Stomach (tissue), 8 donors: ENCODE measurements at regions not wholly inside any gene's neighbourhood (a gene's known extent, or its start where the extent isn't known, plus 50 kb on each side); places are given as distances from the start of the nearest gene placed in this dataset.

Source experiments
- DNase-seq, 2 donors: peaks; one replicate each; pipeline versions ENCODE4 v3.0.0 to v3.0.0-alpha.2; 2013 to 2019
- H3K27ac ChIP-seq, 5 donors: fragments of 200-600 bp in 4 of 5; sonication (generic) in 4 of 5; one replicate each; pipeline ENCODE4 v1.5.1; 2013 to 2019; ENCODE audit warnings: mild to moderate bottlenecking in 1 of 5, moderate library complexity in 1 of 5
- H3K27me3 ChIP-seq, 3 donors: fragments of 200-600 bp; sonication (generic); one replicate each; pipeline ENCODE4 v1.5.1; 2017 to 2019; ENCODE audit warnings: mixed run types in 1 of 3
- H3K36me3 ChIP-seq, 4 donors: fragments of 200-600 bp; sonication (generic); 1 replicate in 3 of 4; 2 replicates in 1 of 4; pipeline ENCODE4 v1.5.1; 2016 to 2019
- H3K4me1 ChIP-seq, 4 donors: fragments of 200-600 bp; sonication (generic); one replicate each; pipeline ENCODE4 v1.5.1; 2016 to 2019
- H3K4me3 ChIP-seq, 4 donors: fragments of 200-600 bp; sonication (generic) in 3 of 4; one replicate each; pipeline ENCODE4 v1.5.1; 2016 to 2019; ENCODE audit warnings: mild to moderate bottlenecking in 1 of 4
- H3K9me3 ChIP-seq, 4 donors: fragments of 200-600 bp; sonication (generic); one replicate each; pipeline ENCODE4 v1.5.1; 2016 to 2019
- EP300 ChIP-seq: sonication (generic); formaldehyde crosslinking; IDR thresholded peaks from one replicate; pipeline ENCODE4 v1.6.1; 2017; ENCODE audit warnings: antibody characterized with exemption
- POLR2A ChIP-seq, 4 donors: fragments of 450-650 bp; IDR thresholded peaks; one replicate each; pipeline ENCODE4 v1.6.1; 2016; ENCODE audit warnings: antibody characterized with exemption in 4 of 4, control low read depth in 2 of 4, mild to moderate bottlenecking in 1 of 4, moderate library complexity in 1 of 4
- POLR2AphosphoS5 ChIP-seq, 3 donors: sonication (generic); formaldehyde crosslinking; IDR thresholded peaks; one replicate each; pipeline ENCODE4 v1.6.1; 2016; ENCODE audit warnings: antibody characterized with exemption in 3 of 3
- WGBS, 5 donors: extraction: QIAGEN DNeasy Blood & Tissue Kit in 3 of 5; methylation state at CpG; one replicate each; pipeline versions ENCODE4 v1.1.5 to v1.1.7; 2013 to 2018; 5-methylcytosine and 5-hydroxymethylcytosine counted together
- intact Hi-C: fragments of 100-400 bp; cut with DNase I; formaldehyde crosslinking; loops from one replicate; pipeline ENCODE4 v1.15.1; 2023; ENCODE audit warnings: low total_unique reads
- TF ChIP-seq, protein P1 (sequence below), 7 experiments: fragments of 450-650 bp in 4 of 7; fragments of 200-600 bp in 3 of 7; sonication (generic) in 3 of 7; IDR thresholded peaks; one replicate each; pipeline ENCODE4 v1.5.1; 2016 to 2019; ENCODE audit warnings: antibody characterized with exemption in 7 of 7, control low read depth in 2 of 7, mild to moderate bottlenecking in 1 of 7
- donor health status: healthy with polysubstance abuse.
- donor health status: Bipolar disorder and iron deficiency.
- donor health status: healthy.

DNA sequence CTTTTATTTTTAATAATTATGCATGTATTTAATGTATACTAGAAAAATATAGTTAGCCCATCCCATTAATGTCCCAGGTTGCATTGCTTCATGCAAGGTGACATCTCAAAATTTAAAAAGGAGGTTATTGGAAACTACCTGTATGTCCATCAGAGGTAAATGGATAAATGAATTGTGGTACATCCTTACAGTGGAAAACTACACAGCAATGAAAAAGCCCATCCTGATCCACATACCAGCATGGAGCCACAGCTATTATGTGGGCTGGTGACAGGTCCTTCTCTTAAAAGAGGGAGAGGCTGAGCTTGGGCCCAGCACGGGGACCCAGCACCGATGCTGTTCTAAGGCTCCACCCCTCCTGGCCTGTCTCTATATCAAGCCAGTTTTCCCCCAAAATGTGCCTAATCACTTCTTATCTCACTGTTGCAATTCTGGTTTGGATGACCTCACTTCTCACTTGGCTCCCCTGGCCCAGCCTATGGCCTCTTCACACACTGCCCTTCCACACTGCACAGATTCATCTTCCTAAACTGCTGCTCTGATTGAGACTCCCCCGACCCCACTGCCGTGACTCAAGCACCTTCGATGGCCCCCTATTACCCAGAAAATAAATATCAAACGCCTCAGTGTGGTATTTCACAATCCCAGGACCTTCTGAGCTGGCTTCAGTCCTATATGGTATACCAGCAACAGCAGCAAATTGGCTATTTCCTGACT lies 97.1 kb upstream of the NCOR2 start:
- no peak overlapping the region for H3K27ac ChIP-seq
- WGBS, 5 donors, result 56 to 79% (median 74%) methylated on average over 6 of the region's 6 CpGs
- intact Hi-C loops, result loop anchor here (10.0 kb wide), 1 partner anchor 100 kb away; no protein-coding TSS in a partner anchor
- H3K36me3 ChIP-seq, result no peaks in the 10 kb centered on the region
- DNase-seq, result no peak
- TF ChIP-seq POLR2AphosphoS5 (IDR thresholded peaks at IDR 0.05), result no peak
- TF ChIP-seq, protein P1, sequence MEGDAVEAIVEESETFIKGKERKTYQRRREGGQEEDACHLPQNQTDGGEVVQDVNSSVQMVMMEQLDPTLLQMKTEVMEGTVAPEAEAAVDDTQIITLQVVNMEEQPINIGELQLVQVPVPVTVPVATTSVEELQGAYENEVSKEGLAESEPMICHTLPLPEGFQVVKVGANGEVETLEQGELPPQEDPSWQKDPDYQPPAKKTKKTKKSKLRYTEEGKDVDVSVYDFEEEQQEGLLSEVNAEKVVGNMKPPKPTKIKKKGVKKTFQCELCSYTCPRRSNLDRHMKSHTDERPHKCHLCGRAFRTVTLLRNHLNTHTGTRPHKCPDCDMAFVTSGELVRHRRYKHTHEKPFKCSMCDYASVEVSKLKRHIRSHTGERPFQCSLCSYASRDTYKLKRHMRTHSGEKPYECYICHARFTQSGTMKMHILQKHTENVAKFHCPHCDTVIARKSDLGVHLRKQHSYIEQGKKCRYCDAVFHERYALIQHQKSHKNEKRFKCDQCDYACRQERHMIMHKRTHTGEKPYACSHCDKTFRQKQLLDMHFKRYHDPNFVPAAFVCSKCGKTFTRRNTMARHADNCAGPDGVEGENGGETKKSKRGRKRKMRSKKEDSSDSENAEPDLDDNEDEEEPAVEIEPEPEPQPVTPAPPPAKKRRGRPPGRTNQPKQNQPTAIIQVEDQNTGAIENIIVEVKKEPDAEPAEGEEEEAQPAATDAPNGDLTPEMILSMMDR (IDR thresholded peaks at IDR 0.05), result no peak
- no peak for TF ChIP-seq EP300
- no peak for TF ChIP-seq POLR2A (IDR thresholded peaks at IDR 0.05)
- H3K4me3 ChIP-seq, result no peak overlapping the region
- H3K4me1 ChIP-seq, result peaks cover 0 to 22% (median 12%) of the 10 kb centered on the region in 4 donors
- H3K27me3 ChIP-seq, result no peaks in the 10 kb centered on the region
- H3K9me3 ChIP-seq, result peaks cover 0 to 10% (median 7%) of the 10 kb centered on the region in 4 donors

GRCh38 chr12:124663771-124664366 lies 96.5 kb upstream of the NCOR2 start:
- DNase-seq, result peak in 1 of 2 donors; percentile 54
- intact Hi-C loops, result loop anchor here (10.0 kb wide), 1 partner anchor 101 kb away; no protein-coding TSS in a partner anchor
- 73 to 87% (median 75%) methylated on average over 14 to 19 of the region's 19 CpGs for WGBS, 5 donors

GRCh38 chr12:124663206-124663605 lies 95.8 kb upstream of the NCOR2 start:
- Histone ChIP-seq H3K4me1 (peaks cover 0 to 9% (median 2%) of the 10 kb centered on the region in 4 donors), H3K4me3 (no peak overlapping the region), H3K9me3 (peaks cover 0 to 10% (median 7%) of the 10 kb centered on the region in 4 donors), H3K36me3 (no peaks in the 10 kb centered on the region), H3K27me3 (no peaks in the 10 kb centered on the region), H3K27ac (peak overlapping the region in 1 of 5 donors; percentile 29)
- intact Hi-C loops, result loop anchor here (10.0 kb wide), 1 partner anchor 102 kb away; no protein-coding TSS in a partner anchor
- DNase-seq, result peak in 1 of 2 donors; percentile 34
- TF ChIP-seq, protein P1 (IDR thresholded peaks at IDR 0.05), result no peak
- TF ChIP-seq POLR2A (IDR thresholded peaks at IDR 0.05) (no peak), POLR2AphosphoS5 (IDR thresholded peaks at IDR 0.05) (no peak), EP300 (no peak)
- 85 to 94% (median 91%) methylated on average over 7 of the region's 7 CpGs for WGBS, 5 donors

More at GRCh38 chr12:124663771-124664366, 96.5 kb upstream of the NCOR2 start:
- TF ChIP-seq POLR2AphosphoS5 (IDR thresholded peaks at IDR 0.05), result no peak
- TF ChIP-seq, protein P1 (IDR thresholded peaks at IDR 0.05), result no peak
- no peak for TF ChIP-seq POLR2A (IDR thresholded peaks at IDR 0.05)
- no peak for TF ChIP-seq EP300
- peaks cover 0 to 16% (median 9%) of the 10 kb centered on the region in 4 donors for H3K4me1 ChIP-seq
- peaks cover 0 to 10% (median 7%) of the 10 kb centered on the region in 4 donors for H3K9me3 ChIP-seq
- H3K4me3 ChIP-seq, result no peak overlapping the region
- H3K36me3 ChIP-seq, result no peaks in the 10 kb centered on the region
- H3K27ac ChIP-seq, result peak overlapping the region in 1 of 5 donors; percentile 29
- no peaks in the 10 kb centered on the region for H3K27me3 ChIP-seq

GRCh38 chr12:124661341-124661740 lies 93.9 kb upstream of the NCOR2 start:
- H3K27ac ChIP-seq, result no peak overlapping the region
- no peak for DNase-seq
- H3K4me3 ChIP-seq, result no peak overlapping the region
- H3K36me3 ChIP-seq, result no peaks in the 10 kb centered on the region
- no peaks in the 10 kb centered on the region for H3K27me3 ChIP-seq
- 79 to 87% (median 84%) methylated on average over 7 of the region's 7 CpGs for WGBS, 5 donors
- peaks cover 0 to 4% (median 1%) of the 10 kb centered on the region in 4 donors for H3K4me1 ChIP-seq
- peaks cover 0 to 2% (median under 1%) of the 10 kb centered on the region in 4 donors for H3K9me3 ChIP-seq
- TF ChIP-seq POLR2A (IDR thresholded peaks at IDR 0.05), result no peak
- intact Hi-C loops, result loop anchor here (10.0 kb wide), 1 partner anchor 103 kb away; no protein-coding TSS in a partner anchor
